ENCODE measurements at regions not wholly inside any gene's neighbourhood (a gene's known extent, or its start where the extent isn't known, plus 50 kb on each side); places are given as distances from the start of the nearest gene placed in this dataset.

DNA sequence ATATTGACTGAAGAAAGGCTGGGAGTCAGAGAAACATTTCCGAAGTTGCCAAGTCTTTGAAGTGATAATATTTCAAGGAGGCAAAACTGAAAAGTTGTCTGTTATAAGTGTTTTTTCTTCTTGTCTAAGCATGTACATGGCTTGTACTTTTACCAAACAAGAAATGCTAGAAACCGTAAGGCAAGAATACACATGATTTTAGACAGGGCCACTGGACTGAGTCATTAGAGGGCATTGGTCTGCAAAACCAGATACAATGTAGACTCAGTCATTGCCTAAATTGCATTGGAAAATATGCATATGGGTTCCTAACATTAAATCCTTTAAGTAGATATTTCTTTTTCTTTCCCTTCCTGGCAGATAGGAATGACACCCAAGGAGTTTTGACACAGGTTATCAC is 284.9 kb upstream of the PUDP start:
- H3K36me3 ChIP-seq (ENCODE audit: control insufficient read depth in 2 of 2, extremely low read depth in 1 of 2, insufficient read depth in 2 of 2, low read length in 2 of 2), result no peaks in the 10 kb centered on the region
- BruUV-seq (replicated peaks), result no TSS peak
- no peaks in the 10 kb centered on the region for H3K79me2 ChIP-seq (ENCODE audit: control insufficient read depth, insufficient read depth, low read length)
- intact Hi-C loops (cut with micrococcal nuclease) (no loop called here), dilution Hi-C loops (cut with MboI; ENCODE audit: extremely low pct_ligation_motif_present, low sequenced_read_pairs) (no loop called here)
- no peak overlapping the region for H2AFZ ChIP-seq (ENCODE audit: low read depth, low read length)
- H3K9me3 ChIP-seq (replicated peaks; ENCODE audit: control insufficient read depth, insufficient read depth, low read length), result no peaks in the 10 kb centered on the region
- no peaks in the 10 kb centered on the region for H4K20me1 ChIP-seq (replicated peaks; ENCODE audit: control insufficient read depth, extremely low read depth, insufficient read depth, low read length)
- FAIRE-seq, result no peak
- no peaks in the 10 kb centered on the region for H3K4me1 ChIP-seq (ENCODE audit: control insufficient read depth, extremely low read depth, insufficient read depth, low read length)
- H3K4me2 ChIP-seq (ENCODE audit: insufficient read depth, low read length), result no peak overlapping the region
- no peaks in the 10 kb centered on the region for H3K27me3 ChIP-seq (ENCODE audit: control insufficient read depth in 2 of 2, insufficient read depth in 2 of 2, low read length in 2 of 2)
- CTCF ChIA-PET, result no interaction called here
- TF ChIP-seq EZH2 (IDR thresholded peaks at IDR 0.05; ENCODE audit: borderline replicate concordance, low read depth, low read length, severe bottlenecking), result no peak
- TF ChIP-seq, protein P1, sequence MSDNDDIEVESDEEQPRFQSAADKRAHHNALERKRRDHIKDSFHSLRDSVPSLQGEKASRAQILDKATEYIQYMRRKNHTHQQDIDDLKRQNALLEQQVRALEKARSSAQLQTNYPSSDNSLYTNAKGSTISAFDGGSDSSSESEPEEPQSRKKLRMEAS (IDR thresholded peaks at IDR 0.05; ENCODE audit: insufficient read depth, insufficient read length), result no peak
- no peak for TF ChIP-seq POLR2A (IDR thresholded peaks at IDR 0.05; ENCODE audit: low read depth, low read length)
- no peak for TF ChIP-seq FOS (IDR thresholded peaks at IDR 0.05; ENCODE audit: borderline replicate concordance, insufficient read depth, low read length)
- TF ChIP-seq MYC (IDR thresholded peaks at IDR 0.05; ENCODE audit: low read depth, low read length), result no peak
- TF ChIP-seq, protein P2, sequence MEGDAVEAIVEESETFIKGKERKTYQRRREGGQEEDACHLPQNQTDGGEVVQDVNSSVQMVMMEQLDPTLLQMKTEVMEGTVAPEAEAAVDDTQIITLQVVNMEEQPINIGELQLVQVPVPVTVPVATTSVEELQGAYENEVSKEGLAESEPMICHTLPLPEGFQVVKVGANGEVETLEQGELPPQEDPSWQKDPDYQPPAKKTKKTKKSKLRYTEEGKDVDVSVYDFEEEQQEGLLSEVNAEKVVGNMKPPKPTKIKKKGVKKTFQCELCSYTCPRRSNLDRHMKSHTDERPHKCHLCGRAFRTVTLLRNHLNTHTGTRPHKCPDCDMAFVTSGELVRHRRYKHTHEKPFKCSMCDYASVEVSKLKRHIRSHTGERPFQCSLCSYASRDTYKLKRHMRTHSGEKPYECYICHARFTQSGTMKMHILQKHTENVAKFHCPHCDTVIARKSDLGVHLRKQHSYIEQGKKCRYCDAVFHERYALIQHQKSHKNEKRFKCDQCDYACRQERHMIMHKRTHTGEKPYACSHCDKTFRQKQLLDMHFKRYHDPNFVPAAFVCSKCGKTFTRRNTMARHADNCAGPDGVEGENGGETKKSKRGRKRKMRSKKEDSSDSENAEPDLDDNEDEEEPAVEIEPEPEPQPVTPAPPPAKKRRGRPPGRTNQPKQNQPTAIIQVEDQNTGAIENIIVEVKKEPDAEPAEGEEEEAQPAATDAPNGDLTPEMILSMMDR (IDR thresholded peaks at IDR 0.05; ENCODE audit: extremely low read depth in 1 of 2, insufficient read depth in 1 of 2, low read depth in 1 of 2, low read length in 2 of 2), result no peak
- TF ChIP-seq JUN (IDR thresholded peaks at IDR 0.05; ENCODE audit: borderline replicate concordance, insufficient read depth, insufficient read length, low read depth), result no peak
- no peak for TF ChIP-seq GATA2 (IDR thresholded peaks at IDR 0.05; ENCODE audit: insufficient read depth, insufficient read length, low read depth, low read length)
- TF ChIP-seq POLR2AphosphoS5 (IDR thresholded peaks at IDR 0.05; ENCODE audit: insufficient read depth, low read depth, low read length), result no peak
- POLR2A ChIA-PET, result no interaction called here
- H3K9ac ChIP-seq (replicated peaks; ENCODE audit: extremely low read depth, insufficient read depth, low read length), result no peak overlapping the region
- no peak overlapping the region for H3K27ac ChIP-seq (ENCODE audit: insufficient read depth, low read depth, low read length)
- H3K4me3 ChIP-seq (replicated peaks in 1 of 3; ENCODE audit: insufficient read depth in 1 of 3, low read depth in 1 of 3, low read length in 3 of 3), result no peak overlapping the region
- no peaks in the 10 kb centered on the region for H3K9me1 ChIP-seq (replicated peaks; ENCODE audit: control insufficient read depth, extremely low read depth, insufficient read depth, low read length)
- DNase-seq (ENCODE audit: low read depth, low spot score), result no peak
